C4-2B (cell line): ENCODE measurements at regions not wholly inside any gene's neighbourhood (a gene's known extent, or its start where the extent isn't known, plus 50 kb on each side); places are given as distances from the start of the nearest gene placed in this dataset.

Source experiments
- CTCF ChIP-seq: fragments of 450-650 bp; conservative IDR thresholded peaks from 2 replicates; pipeline ENCODE4 v1.5.1; 2017; ENCODE audit warnings: mild to moderate bottlenecking
- ZFX ChIP-seq: fragments of 450-650 bp; IDR thresholded peaks from 2 replicates; pipeline ENCODE4 v1.6.1; 2017

GRCh38 chr13:89470901-89471300 is 1799.7 kb downstream of the SLITRK5 start:
- TF ChIP-seq CTCF, result no peak
- TF ChIP-seq ZFX, result no peak
